OCI-LY3 (cell line): ENCODE measurements at regions not wholly inside any gene's neighbourhood (a gene's known extent, or its start where the extent isn't known, plus 50 kb on each side); places are given as distances from the start of the nearest gene placed in this dataset.

Source experiments
- H2AFZ ChIP-seq: fragments of 200-600, 300-600 bp; shearing (Covaris generic); 2 replicates; pipeline ENCODE4 v1.6.0; 2014; ENCODE audit warnings: antibody characterized with exemption, low read depth, low read length
- H3K27ac ChIP-seq: fragments of 200-600, 300-600 bp; sonication (generic); 2 replicates; pipeline ENCODE4 v1.5.1; 2014; ENCODE audit warnings: mild to moderate bottlenecking, low read length, moderate library complexity, mixed read lengths
- H3K27me3 ChIP-seq: fragments of 200-600, 300-600 bp; sonication (generic); 2 replicates; pipeline ENCODE4 v1.6.1; 2014; ENCODE audit warnings: low read depth, low read length, mixed read lengths
- H3K36me3 ChIP-seq: fragments of 200-600, 300-600 bp; sonication (generic); replicated peaks from 2 replicates; pipeline ENCODE3; 2014; ENCODE audit warnings: low read depth, low read length, mixed read lengths
- H3K4me1 ChIP-seq: fragments of 300-600, 200-600 bp; sonication (generic); 2 replicates; pipeline ENCODE4 v1.6.1; 2014; ENCODE audit warnings: low read length, mixed read lengths
- H3K4me2 ChIP-seq: fragments of 200-600, 300-600 bp; sonication (generic); 2 replicates; pipeline ENCODE4 v1.6.1; 2014; ENCODE audit warnings: low read length, mixed read lengths
- H3K4me3 ChIP-seq: fragments of 300-600, 200-600 bp; sonication (generic); 2 replicates; pipeline ENCODE4 v1.5.1; 2014; ENCODE audit warnings: antibody characterized with exemption, mild to moderate bottlenecking, low read length, moderate library complexity
- H3K79me2 ChIP-seq: fragments of 300-600, 200-600 bp; shearing (Covaris generic); 2 replicates; pipeline ENCODE4 v1.6.1; 2014; ENCODE audit warnings: mild to moderate bottlenecking, low read length, mixed read lengths
- H3K9ac ChIP-seq: fragments of 300-600, 200-600 bp; shearing (Covaris generic); 2 replicates; pipeline ENCODE4 v1.6.0; 2014; ENCODE audit warnings: mild to moderate bottlenecking, low read length, moderate library complexity
- H3K9me3 ChIP-seq: fragments of 200-600, 300-600 bp; shearing (Covaris generic); 2 replicates; pipeline ENCODE4 v1.6.1; 2014; ENCODE audit warnings: low read length, mixed read lengths; ENCODE audit not compliant: insufficient read depth
- H4K20me1 ChIP-seq: fragments of 200-600, 300-600 bp; sonication (generic); 2 replicates; pipeline ENCODE4 v1.6.1; 2016; ENCODE audit warnings: low read length, mixed read lengths; ENCODE audit not compliant: insufficient read depth
- EZH2phosphoT487 ChIP-seq: fragments of 200-600 bp; shearing (Covaris generic); IDR thresholded peaks from 2 replicates; pipeline ENCODE4 v1.6.1; 2018; ENCODE audit warnings: antibody characterized with exemption, mixed run types, low read depth
- TF ChIP-seq, protein P1 (sequence below): fragments of 200-600, 300-600 bp; sonication (generic); IDR thresholded peaks from 2 replicates; pipeline ENCODE4 v1.5.1; 2014; ENCODE audit warnings: antibody characterized with exemption, low read length, low read depth

GRCh38 chr21:41074396-41075184 lies 93.4 kb upstream of the BACE2 start:
- Histone ChIP-seq H3K4me3 (no peak overlapping the region), H3K4me1 (no peaks in the 10 kb centered on the region), H3K4me2 (no peak overlapping the region), H3K27ac (no peak overlapping the region), H4K20me1 (no peaks in the 10 kb centered on the region), H3K36me3 (no peaks in the 10 kb centered on the region), H3K9me3 (no peaks in the 10 kb centered on the region), H3K79me2 (no peaks in the 10 kb centered on the region), H3K27me3 (no peaks in the 10 kb centered on the region), H2AFZ (no peak overlapping the region), H3K9ac (no peak overlapping the region)
- TF ChIP-seq, protein P1, sequence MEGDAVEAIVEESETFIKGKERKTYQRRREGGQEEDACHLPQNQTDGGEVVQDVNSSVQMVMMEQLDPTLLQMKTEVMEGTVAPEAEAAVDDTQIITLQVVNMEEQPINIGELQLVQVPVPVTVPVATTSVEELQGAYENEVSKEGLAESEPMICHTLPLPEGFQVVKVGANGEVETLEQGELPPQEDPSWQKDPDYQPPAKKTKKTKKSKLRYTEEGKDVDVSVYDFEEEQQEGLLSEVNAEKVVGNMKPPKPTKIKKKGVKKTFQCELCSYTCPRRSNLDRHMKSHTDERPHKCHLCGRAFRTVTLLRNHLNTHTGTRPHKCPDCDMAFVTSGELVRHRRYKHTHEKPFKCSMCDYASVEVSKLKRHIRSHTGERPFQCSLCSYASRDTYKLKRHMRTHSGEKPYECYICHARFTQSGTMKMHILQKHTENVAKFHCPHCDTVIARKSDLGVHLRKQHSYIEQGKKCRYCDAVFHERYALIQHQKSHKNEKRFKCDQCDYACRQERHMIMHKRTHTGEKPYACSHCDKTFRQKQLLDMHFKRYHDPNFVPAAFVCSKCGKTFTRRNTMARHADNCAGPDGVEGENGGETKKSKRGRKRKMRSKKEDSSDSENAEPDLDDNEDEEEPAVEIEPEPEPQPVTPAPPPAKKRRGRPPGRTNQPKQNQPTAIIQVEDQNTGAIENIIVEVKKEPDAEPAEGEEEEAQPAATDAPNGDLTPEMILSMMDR: no peak
- no peak for TF ChIP-seq EZH2phosphoT487

DNA sequence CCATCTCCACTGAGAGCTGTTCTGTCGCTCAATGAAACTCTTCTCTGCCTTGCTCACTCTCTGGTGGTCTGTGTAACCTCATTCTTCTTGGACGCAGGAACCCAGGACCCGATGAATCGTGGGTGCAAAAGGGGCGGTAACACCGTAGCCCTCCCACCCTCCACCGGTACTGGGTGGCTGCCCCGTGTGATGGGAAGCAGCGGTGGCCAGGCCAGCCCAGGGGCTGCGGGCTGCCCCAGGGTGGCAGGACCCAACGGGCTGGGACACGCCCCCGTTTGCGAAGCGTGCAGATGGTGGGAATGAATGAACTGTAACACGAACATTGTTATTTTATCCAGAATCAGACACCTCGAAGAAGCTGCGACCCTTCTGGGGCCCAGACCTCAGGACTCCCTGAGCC lies 92.3 kb upstream of the BACE2 start:
- no peak overlapping the region for H3K4me2 ChIP-seq
- no peaks in the 10 kb centered on the region for H3K4me1 ChIP-seq
- no peaks in the 10 kb centered on the region for H3K36me3 ChIP-seq
- H3K4me3 ChIP-seq: no peak overlapping the region
- no peak for TF ChIP-seq EZH2phosphoT487
- TF ChIP-seq, protein P1: no peak
- no peak overlapping the region for H2AFZ ChIP-seq
- no peak overlapping the region for H3K27ac ChIP-seq
- H3K9me3 ChIP-seq: no peaks in the 10 kb centered on the region
- H3K79me2 ChIP-seq: no peaks in the 10 kb centered on the region
- H4K20me1 ChIP-seq: no peaks in the 10 kb centered on the region
- H3K27me3 ChIP-seq: no peaks in the 10 kb centered on the region
- H3K9ac ChIP-seq: no peak overlapping the region

DNA sequence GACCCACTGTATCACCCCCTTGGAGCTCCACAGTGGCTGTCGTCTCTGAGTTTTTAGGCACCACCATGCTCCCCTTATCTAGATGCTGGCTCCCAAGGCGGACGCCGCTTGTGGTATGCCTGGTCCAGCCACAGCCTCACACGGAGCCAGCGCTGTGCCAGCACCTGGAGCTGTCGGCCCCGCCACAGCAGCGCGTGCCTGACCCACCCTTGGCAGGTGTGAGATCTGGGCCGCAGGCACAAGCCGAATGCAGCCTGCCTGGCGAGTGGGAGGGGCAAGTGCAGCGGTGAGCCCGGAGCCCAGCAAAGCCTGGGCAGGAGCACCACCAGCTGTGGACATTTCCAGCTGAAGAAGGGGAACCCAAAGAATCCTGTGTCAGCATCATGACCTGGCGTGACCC lies 91.9 kb upstream of the BACE2 start:
- H3K9ac ChIP-seq: no peak overlapping the region
- no peak overlapping the region for H3K4me2 ChIP-seq
- H3K36me3 ChIP-seq: no peaks in the 10 kb centered on the region
- no peaks in the 10 kb centered on the region for H3K9me3 ChIP-seq
- no peaks in the 10 kb centered on the region for H4K20me1 ChIP-seq
- H3K79me2 ChIP-seq: no peaks in the 10 kb centered on the region
- H3K4me3 ChIP-seq: no peak overlapping the region
- H3K27ac ChIP-seq: no peak overlapping the region
- no peaks in the 10 kb centered on the region for H3K4me1 ChIP-seq
- no peak for TF ChIP-seq EZH2phosphoT487
- TF ChIP-seq, protein P1: no peak
- H3K27me3 ChIP-seq: no peaks in the 10 kb centered on the region
- no peak overlapping the region for H2AFZ ChIP-seq

DNA sequence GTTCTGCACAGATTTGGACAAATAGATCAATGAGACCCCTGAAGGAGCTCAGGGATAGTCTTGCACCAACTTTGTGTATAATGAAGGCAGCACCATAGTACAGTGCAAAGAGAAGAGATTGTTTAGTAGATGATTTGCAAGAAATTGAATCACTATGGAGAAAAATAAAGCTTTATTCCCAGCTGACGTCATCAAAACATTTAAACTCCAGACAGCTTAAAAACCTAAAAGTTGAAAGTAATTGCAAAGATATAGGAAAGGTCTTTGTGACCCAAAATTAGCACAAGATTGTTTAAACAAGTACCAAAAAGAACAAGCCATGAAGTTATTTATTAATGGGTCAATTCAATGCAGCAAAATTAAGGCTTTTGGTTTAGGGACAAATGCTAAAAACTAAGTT lies 88.8 kb upstream of the BACE2 start:
- H3K27me3 ChIP-seq: no peaks in the 10 kb centered on the region
- no peaks in the 10 kb centered on the region for H3K36me3 ChIP-seq
- H4K20me1 ChIP-seq: no peaks in the 10 kb centered on the region
- H3K9me3 ChIP-seq: no peaks in the 10 kb centered on the region
- H3K4me3 ChIP-seq: no peak overlapping the region
- H3K4me1 ChIP-seq: no peaks in the 10 kb centered on the region
- H3K4me2 ChIP-seq: no peak overlapping the region
- no peak overlapping the region for H2AFZ ChIP-seq
- TF ChIP-seq, protein P1: no peak
- TF ChIP-seq EZH2phosphoT487: no peak
- no peaks in the 10 kb centered on the region for H3K79me2 ChIP-seq
- no peak overlapping the region for H3K27ac ChIP-seq
- H3K9ac ChIP-seq: no peak overlapping the region
